GM19468 (cell line): ENCODE measurements at regions not wholly inside any gene's neighbourhood (a gene's known extent, or its start where the extent isn't known, plus 50 kb on each side); places are given as distances from the start of the nearest gene placed in this dataset.

Source experiments
- ATAC-seq: cut with Tn5 transposase; IDR thresholded peaks from one replicate; pipeline ENCODE4 v1.9.1; 2021; ENCODE audit warnings: mild to moderate bottlenecking, moderate library complexity, moderate number of reproducible peaks; ENCODE audit not compliant: unreplicated experiment; ENCODE audit errors: extremely low read depth

- no peak for ATAC-seq
Observed at GRCh38 chr2:5751873-5752482, 59.8 kb downstream of the SOX11 start.

- no peak for ATAC-seq
Observed at GRCh38 chr2:5756272-5756671, 64.1 kb downstream of the SOX11 start.

GRCh38 chr2:5758346-5758745 is 66.2 kb downstream of the SOX11 start:
- no peak for ATAC-seq

- ATAC-seq: no peak
Observed at GRCh38 chr2:5759949-5760348, 67.8 kb downstream of the SOX11 start.

- no peak for ATAC-seq
Observed at GRCh38 chr2:5763531-5763930, 71.3 kb downstream of the SOX11 start.

GRCh38 chr2:5764041-5764440 is 71.9 kb downstream of the SOX11 start:
- ATAC-seq: no peak

- ATAC-seq: no peak
Observed at GRCh38 chr2:5766056-5766455, 73.9 kb downstream of the SOX11 start.

GRCh38 chr2:5766561-5766960 is 74.4 kb downstream of the SOX11 start:
- no peak for ATAC-seq

GRCh38 chr2:5777131-5777535 is 84.9 kb downstream of the SOX11 start:
- no peak for ATAC-seq

- ATAC-seq: no peak
Observed at GRCh38 chr2:5781679-5782078, 89.5 kb downstream of the SOX11 start.

- ATAC-seq: no peak
Observed at GRCh38 chr2:5782103-5782502, 89.9 kb downstream of the SOX11 start.

- no peak for ATAC-seq
Observed at GRCh38 chr2:5788447-5788846, 96.3 kb downstream of the SOX11 start.

- no peak for ATAC-seq
Observed at GRCh38 chr2:5791371-5791770, 99.2 kb downstream of the SOX11 start.

GRCh38 chr2:5794012-5794411 is 101.8 kb downstream of the SOX11 start:
- ATAC-seq: no peak

GRCh38 chr2:5798084-5798483 is 105.9 kb downstream of the SOX11 start:
- ATAC-seq: no peak

GRCh38 chr2:5799348-5799747 is 107.2 kb downstream of the SOX11 start:
- ATAC-seq: no peak

- ATAC-seq: no peak
Observed at GRCh38 chr2:5803547-5803946, 111.4 kb downstream of the SOX11 start.

GRCh38 chr2:5818961-5819600 is 126.9 kb downstream of the SOX11 start:
- ATAC-seq: no peak

- no peak for ATAC-seq
Observed at GRCh38 chr2:5824126-5824525, 131.9 kb downstream of the SOX11 start.

GRCh38 chr2:5825686-5826085 is 133.5 kb downstream of the SOX11 start:
- ATAC-seq: no peak

- ATAC-seq: no peak
Observed at GRCh38 chr2:5826979-5827655, 134.9 kb downstream of the SOX11 start.

GRCh38 chr2:5834501-5834900 is 142.3 kb downstream of the SOX11 start:
- no peak for ATAC-seq
